ENCODE measurements at regions not wholly inside any gene's neighbourhood (a gene's known extent, or its start where the extent isn't known, plus 50 kb on each side); places are given as distances from the start of the nearest gene placed in this dataset.

- no peaks in the 10 kb centered on the region for H3K36me3 ChIP-seq
- H3K4me1 ChIP-seq, result no peaks in the 10 kb centered on the region
- ATAC-seq (no peak), DNase-seq (no peak)
- no peaks in the 10 kb centered on the region for H3K27me3 ChIP-seq
- in situ Hi-C loops (cut with MboI; ENCODE audit: low sequenced_read_pairs in 4 of 4), result no loop called here
- H3K9me3 ChIP-seq, result no peaks in the 10 kb centered on the region
- H3K4me3 ChIP-seq, result no peak overlapping the region
- no peak for TF ChIP-seq CTCF (IDR thresholded peaks at IDR 0.05 in 4 of 5, conservative IDR thresholded peaks at IDR 0.05 in 1 of 5)
- no peak for TF ChIP-seq POLR2A (IDR thresholded peaks at IDR 0.05)
- intact Hi-C loops (cut with DNase I; ENCODE audit: low total_unique reads), result no loop called here
- H3K27ac ChIP-seq, result no peak overlapping the region
These were observed 125.6 kb downstream of the SPATA19 start for GRCh38 chr11:133719532-133720235.

GRCh38 chr11:133718831-133719230, 126.5 kb downstream of the SPATA19 start:
- H3K4me1 ChIP-seq, result no peaks in the 10 kb centered on the region
- intact Hi-C loops (cut with DNase I; ENCODE audit: low total_unique reads) (no loop called here), in situ Hi-C loops (cut with MboI; ENCODE audit: low sequenced_read_pairs in 4 of 4) (no loop called here)
- DNase-seq (no peak), ATAC-seq (no peak)
- H3K36me3 ChIP-seq, result no peaks in the 10 kb centered on the region
- no peak overlapping the region for H3K4me3 ChIP-seq
- no peaks in the 10 kb centered on the region for H3K9me3 ChIP-seq
- no peaks in the 10 kb centered on the region for H3K27me3 ChIP-seq
- TF ChIP-seq CTCF (IDR thresholded peaks at IDR 0.05 in 4 of 5, conservative IDR thresholded peaks at IDR 0.05 in 1 of 5), result no peak
- TF ChIP-seq POLR2A (IDR thresholded peaks at IDR 0.05), result no peak
- H3K27ac ChIP-seq, result no peak overlapping the region

GRCh38 chr11:133718238-133718637, 127.1 kb downstream of the SPATA19 start:
- no peak for DNase-seq
- in situ Hi-C loops (cut with MboI; ENCODE audit: low sequenced_read_pairs in 4 of 4) (no loop called here), intact Hi-C loops (cut with DNase I; ENCODE audit: low total_unique reads) (no loop called here)
- no peak for ATAC-seq
- Histone ChIP-seq H3K4me1 (no peaks in the 10 kb centered on the region), H3K27me3 (no peaks in the 10 kb centered on the region), H3K36me3 (no peaks in the 10 kb centered on the region), H3K4me3 (no peak overlapping the region), H3K27ac (no peak overlapping the region), H3K9me3 (no peaks in the 10 kb centered on the region)
- TF ChIP-seq POLR2A (IDR thresholded peaks at IDR 0.05) (no peak), CTCF (IDR thresholded peaks at IDR 0.05 in 4 of 5, conservative IDR thresholded peaks at IDR 0.05 in 1 of 5) (no peak)

GRCh38 chr11:133716602-133717001, 128.7 kb downstream of the SPATA19 start:
- no peak overlapping the region for H3K4me3 ChIP-seq
- no peaks in the 10 kb centered on the region for H3K36me3 ChIP-seq
- no peaks in the 10 kb centered on the region for H3K9me3 ChIP-seq
- in situ Hi-C loops (cut with MboI; ENCODE audit: low sequenced_read_pairs in 4 of 4), result no loop called here
- H3K4me1 ChIP-seq, result no peaks in the 10 kb centered on the region
- no peak for DNase-seq
- TF ChIP-seq CTCF (IDR thresholded peaks at IDR 0.05 in 4 of 5, conservative IDR thresholded peaks at IDR 0.05 in 1 of 5) (no peak), POLR2A (IDR thresholded peaks at IDR 0.05) (no peak)
- no peak overlapping the region for H3K27ac ChIP-seq
- no peaks in the 10 kb centered on the region for H3K27me3 ChIP-seq
- intact Hi-C loops (cut with DNase I; ENCODE audit: low total_unique reads), result no loop called here
- ATAC-seq, result no peak

GRCh38 chr11:133715602-133716001, 129.7 kb downstream of the SPATA19 start:
- Histone ChIP-seq H3K36me3 (no peaks in the 10 kb centered on the region), H3K27me3 (no peaks in the 10 kb centered on the region), H3K4me1 (no peaks in the 10 kb centered on the region), H3K9me3 (no peaks in the 10 kb centered on the region), H3K27ac (no peak overlapping the region), H3K4me3 (no peak overlapping the region)
- no peak for TF ChIP-seq CTCF (IDR thresholded peaks at IDR 0.05 in 4 of 5, conservative IDR thresholded peaks at IDR 0.05 in 1 of 5)
- TF ChIP-seq POLR2A (IDR thresholded peaks at IDR 0.05), result no peak
- DNase-seq (no peak), ATAC-seq (no peak)
- intact Hi-C loops (cut with DNase I; ENCODE audit: low total_unique reads), result no loop called here
- in situ Hi-C loops (cut with MboI; ENCODE audit: low sequenced_read_pairs in 4 of 4), result no loop called here

Measured in gastrocnemius medialis (tissue), 4 donors.